ENCODE measurements at regions not wholly inside any gene's neighbourhood (a gene's known extent, or its start where the extent isn't known, plus 50 kb on each side); places are given as distances from the start of the nearest gene placed in this dataset.
A peak's percentile ranks its signal among the peaks of the same experiment; 100 is the strongest.

- Histone ChIP-seq H3K9me3 (replicated peaks in 1 of 11) (peaks cover 0 to 11% (median 5%) of the 10 kb centered on the region in 11 experiments; a peak in 7 of 22 replicates), H4K20me1 (no peaks in the 10 kb centered on the region), H3K4me2 (no peak overlapping the region), H3K4me1 (peaks cover 0 to 11% (median 0%) of the 10 kb centered on the region in 10 experiments; a peak in 6 of 20 replicates), H3K9ac (no peak overlapping the region), H3K27me3 (no peaks in the 10 kb centered on the region), H3K36me3 (no peaks in the 10 kb centered on the region), H3K27ac (no peak overlapping the region), H3K4me3 (no peak overlapping the region)
- no peak for TF ChIP-seq Cebpa-rat (IDR thresholded peaks at IDR 0.05)
Measured at GRCh38 chr6:104607501-104607900, 252.2 kb downstream of the HACE1 start.

GRCh38 chr6:104606361-104606760 lies 253.4 kb downstream of the HACE1 start:
- Histone ChIP-seq H3K9me3 (replicated peaks in 1 of 11) (peaks cover 0 to 7% (median 3%) of the 10 kb centered on the region in 11 experiments; a peak in 7 of 22 replicates), H3K9ac (no peak overlapping the region), H3K4me1 (peaks cover 0 to 23% (median 0%) of the 10 kb centered on the region in 10 experiments; a peak in 6 of 20 replicates), H4K20me1 (no peaks in the 10 kb centered on the region), H3K4me3 (no peak overlapping the region), H3K27me3 (no peaks in the 10 kb centered on the region), H3K4me2 (no peak overlapping the region), H3K36me3 (no peaks in the 10 kb centered on the region), H3K27ac (no peak overlapping the region)
- TF ChIP-seq Cebpa-rat (IDR thresholded peaks at IDR 0.05) = no peak

GRCh38 chr6:104604685-104605084 lies 255.0 kb downstream of the HACE1 start:
- no peak overlapping the region for H3K4me3 ChIP-seq
- H3K4me1 ChIP-seq = peaks cover 0 to 27% (median 0%) of the 10 kb centered on the region in 10 experiments; a peak in 6 of 20 replicates
- no peaks in the 10 kb centered on the region for H3K27me3 ChIP-seq

GRCh38 chr6:104603108-104603745 lies 256.5 kb downstream of the HACE1 start:
- no peaks in the 10 kb centered on the region for H3K9me3 ChIP-seq (replicated peaks in 1 of 11)
- H4K20me1 ChIP-seq = no peaks in the 10 kb centered on the region
- H3K4me3 ChIP-seq = no peak overlapping the region
- H3K4me1 ChIP-seq = peaks cover 0 to 27% (median 0%) of the 10 kb centered on the region in 10 experiments; a peak in 6 of 20 replicates
- no peaks in the 10 kb centered on the region for H3K36me3 ChIP-seq
- H3K4me2 ChIP-seq = peak overlapping the region in 4 of 11 experiments; percentile 8 to 50 (median 43); a peak in 6 of 22 replicates
- H3K27me3 ChIP-seq = no peaks in the 10 kb centered on the region
- no peak overlapping the region for H3K27ac ChIP-seq
- no peak for TF ChIP-seq Cebpa-rat (IDR thresholded peaks at IDR 0.05)
- H3K9ac ChIP-seq = no peak overlapping the region

More at GRCh38 chr6:104604685-104605084, 255.0 kb downstream of the HACE1 start:
- no peaks in the 10 kb centered on the region for H4K20me1 ChIP-seq
- H3K9me3 ChIP-seq (replicated peaks in 1 of 11) = no peaks in the 10 kb centered on the region
- no peak overlapping the region for H3K9ac ChIP-seq
- TF ChIP-seq Cebpa-rat (IDR thresholded peaks at IDR 0.05) = no peak
- no peak overlapping the region for H3K4me2 ChIP-seq
- H3K27ac ChIP-seq = no peak overlapping the region
- H3K36me3 ChIP-seq = no peaks in the 10 kb centered on the region

- Histone ChIP-seq H3K27me3 (no peaks in the 10 kb centered on the region), H3K4me2 (peak overlapping the region in 3 of 11 experiments; percentile 38 to 50 (median 48); a peak in 6 of 22 replicates), H3K27ac (no peak overlapping the region), H3K9me3 (replicated peaks in 1 of 11) (no peaks in the 10 kb centered on the region), H3K4me1 (peaks cover 0 to 27% (median 0%) of the 10 kb centered on the region in 10 experiments; a peak in 6 of 20 replicates), H4K20me1 (no peaks in the 10 kb centered on the region), H3K4me3 (no peak overlapping the region), H3K36me3 (no peaks in the 10 kb centered on the region), H3K9ac (no peak overlapping the region)
- no peak for TF ChIP-seq Cebpa-rat (IDR thresholded peaks at IDR 0.05)
Measured at GRCh38 chr6:104601721-104602120, 258.0 kb downstream of the HACE1 start.

GRCh38 chr6:104601131-104601651 lies 258.5 kb downstream of the HACE1 start:
- Histone ChIP-seq H3K27me3 (no peaks in the 10 kb centered on the region), H3K4me2 (peak overlapping the region in 3 of 11 experiments; percentile 38 to 50 (median 48); a peak in 5 of 22 replicates), H3K36me3 (no peaks in the 10 kb centered on the region), H3K4me3 (no peak overlapping the region), H3K27ac (no peak overlapping the region), H3K9me3 (replicated peaks in 1 of 11) (no peaks in the 10 kb centered on the region), H3K4me1 (peaks cover 0 to 27% (median 0%) of the 10 kb centered on the region in 10 experiments; a peak in 6 of 20 replicates), H4K20me1 (no peaks in the 10 kb centered on the region), H3K9ac (no peak overlapping the region)
- no peak for TF ChIP-seq Cebpa-rat (IDR thresholded peaks at IDR 0.05)

- peaks cover 0 to 27% (median 0%) of the 10 kb centered on the region in 10 experiments; a peak in 6 of 20 replicates for H3K4me1 ChIP-seq
Measured at GRCh38 chr6:104600639-104600931, 259.1 kb downstream of the HACE1 start.

GRCh38 chr6:104599821-104600638 lies 259.7 kb downstream of the HACE1 start:
- no peaks in the 10 kb centered on the region for H4K20me1 ChIP-seq

More at GRCh38 chr6:104600639-104600931, 259.1 kb downstream of the HACE1 start:
- Histone ChIP-seq H3K27ac (no peak overlapping the region), H3K4me3 (no peak overlapping the region), H4K20me1 (no peaks in the 10 kb centered on the region), H3K27me3 (no peaks in the 10 kb centered on the region), H3K36me3 (no peaks in the 10 kb centered on the region), H3K4me2 (no peak overlapping the region), H3K9ac (no peak overlapping the region), H3K9me3 (replicated peaks in 1 of 11) (no peaks in the 10 kb centered on the region)
- TF ChIP-seq Cebpa-rat (IDR thresholded peaks at IDR 0.05) = no peak

GRCh38 chr6:104597541-104598050 lies 262.1 kb downstream of the HACE1 start:
- no peak for TF ChIP-seq Cebpa-rat (IDR thresholded peaks at IDR 0.05)
- Histone ChIP-seq H4K20me1 (no peaks in the 10 kb centered on the region), H3K4me2 (no peak overlapping the region), H3K27ac (no peak overlapping the region), H3K9me3 (replicated peaks in 1 of 11) (no peaks in the 10 kb centered on the region), H3K4me3 (no peak overlapping the region), H3K9ac (no peak overlapping the region), H3K27me3 (no peaks in the 10 kb centered on the region), H3K36me3 (no peaks in the 10 kb centered on the region), H3K4me1 (peaks cover 0 to 17% (median 0%) of the 10 kb centered on the region in 10 experiments; a peak in 6 of 20 replicates)

More at GRCh38 chr6:104599821-104600638, 259.7 kb downstream of the HACE1 start:
- no peaks in the 10 kb centered on the region for H3K36me3 ChIP-seq
- no peak overlapping the region for H3K4me3 ChIP-seq
- no peaks in the 10 kb centered on the region for H3K27me3 ChIP-seq
- no peaks in the 10 kb centered on the region for H3K9me3 ChIP-seq (replicated peaks in 1 of 11)
- H3K9ac ChIP-seq = no peak overlapping the region
- H3K4me1 ChIP-seq = peaks cover 0 to 27% (median 0%) of the 10 kb centered on the region in 10 experiments; a peak in 6 of 20 replicates
- H3K27ac ChIP-seq = no peak overlapping the region
- no peak for TF ChIP-seq Cebpa-rat (IDR thresholded peaks at IDR 0.05)
- no peak overlapping the region for H3K4me2 ChIP-seq

Data from BLaER1 treated with 17β-estradiol and CSF1 and Interleukin-3, amounts not matched to agents 10 nM and 100 nM (cell line).